ENCODE measurements at regions not wholly inside any gene's neighbourhood (a gene's known extent, or its start where the extent isn't known, plus 50 kb on each side); places are given as distances from the start of the nearest gene placed in this dataset.
"Not testable (repeated sequence)": the region's sequence is repeated elsewhere in the genome, so short reads cannot be mapped to it uniquely, and the experiment has no call there.

- BruUV-seq (replicated peaks); H3K9ac ChIP-seq (replicated peaks; ENCODE audit: extremely low read depth, insufficient read depth, low read length); H4K20me1 ChIP-seq (replicated peaks; ENCODE audit: control insufficient read depth, extremely low read depth, insufficient read depth, low read length); H3K9me1 ChIP-seq (replicated peaks; ENCODE audit: control insufficient read depth, extremely low read depth, insufficient read depth, low read length); intact Hi-C loops (cut with micrococcal nuclease); H3K4me3 ChIP-seq (replicated peaks in 1 of 3; ENCODE audit: insufficient read depth in 1 of 3, low read depth in 1 of 3, low read length in 3 of 3); CTCF ChIA-PET; H3K4me2 ChIP-seq (ENCODE audit: insufficient read depth, low read length); FAIRE-seq; DNase-seq (ENCODE audit: low read depth, low spot score); H3K9me3 ChIP-seq (replicated peaks; ENCODE audit: control insufficient read depth, insufficient read depth, low read length); H3K27me3 ChIP-seq (ENCODE audit: control insufficient read depth in 2 of 2, insufficient read depth in 2 of 2, low read length in 2 of 2); POLR2A ChIA-PET; H3K36me3 ChIP-seq (ENCODE audit: control insufficient read depth in 2 of 2, extremely low read depth in 1 of 2, insufficient read depth in 2 of 2, low read length in 2 of 2); H2AFZ ChIP-seq (ENCODE audit: low read depth, low read length); H3K4me1 ChIP-seq (ENCODE audit: control insufficient read depth, extremely low read depth, insufficient read depth, low read length); dilution Hi-C loops (cut with MboI; ENCODE audit: extremely low pct_ligation_motif_present, low sequenced_read_pairs); H3K27ac ChIP-seq (ENCODE audit: insufficient read depth, low read depth, low read length); H3K79me2 ChIP-seq (ENCODE audit: control insufficient read depth, insufficient read depth, low read length): not testable (repeated sequence)
Measured at GRCh38 chr13:87191485-87191884, 479.7 kb upstream of the SLITRK5 start.

- ChIA-PET CTCF (no interaction called here), POLR2A (no interaction called here)
- Histone ChIP-seq H3K27ac (ENCODE audit: insufficient read depth, low read depth, low read length) (no peak overlapping the region), H3K9ac (replicated peaks; ENCODE audit: extremely low read depth, insufficient read depth, low read length) (no peak overlapping the region), H3K27me3 (ENCODE audit: control insufficient read depth in 2 of 2, insufficient read depth in 2 of 2, low read length in 2 of 2) (no peaks in the 10 kb centered on the region), H3K4me1 (ENCODE audit: control insufficient read depth, extremely low read depth, insufficient read depth, low read length) (no peaks in the 10 kb centered on the region), H3K4me2 (ENCODE audit: insufficient read depth, low read length) (no peak overlapping the region), H3K9me1 (replicated peaks; ENCODE audit: control insufficient read depth, extremely low read depth, insufficient read depth, low read length) (no peaks in the 10 kb centered on the region), H4K20me1 (replicated peaks; ENCODE audit: control insufficient read depth, extremely low read depth, insufficient read depth, low read length) (no peaks in the 10 kb centered on the region), H2AFZ (ENCODE audit: low read depth, low read length) (no peak overlapping the region), H3K79me2 (ENCODE audit: control insufficient read depth, insufficient read depth, low read length) (no peaks in the 10 kb centered on the region), H3K36me3 (ENCODE audit: control insufficient read depth in 2 of 2, extremely low read depth in 1 of 2, insufficient read depth in 2 of 2, low read length in 2 of 2) (no peaks in the 10 kb centered on the region), H3K9me3 (replicated peaks; ENCODE audit: control insufficient read depth, insufficient read depth, low read length) (no peaks in the 10 kb centered on the region), H3K4me3 (replicated peaks in 1 of 3; ENCODE audit: insufficient read depth in 1 of 3, low read depth in 1 of 3, low read length in 3 of 3) (no peak overlapping the region)
- DNase-seq (ENCODE audit: low read depth, low spot score): no peak
- intact Hi-C loops (cut with micrococcal nuclease) (no loop called here), dilution Hi-C loops (cut with MboI; ENCODE audit: extremely low pct_ligation_motif_present, low sequenced_read_pairs) (no loop called here)
- no peak for FAIRE-seq
- BruUV-seq (replicated peaks): no TSS peak
- TF ChIP-seq MAX (IDR thresholded peaks at IDR 0.05; ENCODE audit: insufficient read depth, insufficient read length): no peak
- TF ChIP-seq POLR2A (IDR thresholded peaks at IDR 0.05; ENCODE audit: low read depth, low read length): no peak
- no peak for TF ChIP-seq FOS (IDR thresholded peaks at IDR 0.05; ENCODE audit: borderline replicate concordance, insufficient read depth, low read length)
- no peak for TF ChIP-seq CTCF (IDR thresholded peaks at IDR 0.05; ENCODE audit: extremely low read depth in 1 of 2, insufficient read depth in 1 of 2, low read depth in 1 of 2, low read length in 2 of 2)
- TF ChIP-seq POLR2AphosphoS5 (IDR thresholded peaks at IDR 0.05; ENCODE audit: insufficient read depth, low read depth, low read length): no peak
- no peak for TF ChIP-seq JUN (IDR thresholded peaks at IDR 0.05; ENCODE audit: borderline replicate concordance, insufficient read depth, insufficient read length, low read depth)
- no peak for TF ChIP-seq GATA2 (IDR thresholded peaks at IDR 0.05; ENCODE audit: insufficient read depth, insufficient read length, low read depth, low read length)
- no peak for TF ChIP-seq EZH2 (IDR thresholded peaks at IDR 0.05; ENCODE audit: borderline replicate concordance, low read depth, low read length, severe bottlenecking)
- TF ChIP-seq MYC (IDR thresholded peaks at IDR 0.05; ENCODE audit: low read depth, low read length): no peak
Measured at GRCh38 chr13:87198371-87198770, 472.8 kb upstream of the SLITRK5 start.
